Glutamatergic neuron (in vitro differentiated cells): ENCODE measurements at regions not wholly inside any gene's neighbourhood (a gene's known extent, or its start where the extent isn't known, plus 50 kb on each side); places are given as distances from the start of the nearest gene placed in this dataset.

ENCODE experiments used
- DNase-seq: peaks from one replicate; pipeline ENCODE4 v3.0.0; 2022
- H3K27ac Mint-ChIP-seq: one replicate; pipeline ENCODE4 v1.8.0; 2020; ENCODE audit warnings: mild to moderate bottlenecking, mixed read lengths, inconsistent platforms; ENCODE audit not compliant: unreplicated experiment
- H3K27me3 Mint-ChIP-seq: one replicate; pipeline ENCODE4 v1.8.0; 2020; ENCODE audit warnings: mild to moderate bottlenecking, moderate library complexity, mixed read lengths, inconsistent platforms; ENCODE audit not compliant: unreplicated experiment
- H3K36me3 Mint-ChIP-seq: one replicate; pipeline ENCODE4 v1.8.0; 2020; ENCODE audit warnings: mild to moderate bottlenecking, mixed read lengths, inconsistent platforms; ENCODE audit not compliant: unreplicated experiment
- H3K4me1 Mint-ChIP-seq: one replicate; pipeline ENCODE4 v1.8.0; 2020; ENCODE audit warnings: mild to moderate bottlenecking, low read depth, mixed read lengths, inconsistent platforms; ENCODE audit not compliant: unreplicated experiment
- H3K4me3 Mint-ChIP-seq: one replicate; pipeline ENCODE4 v1.8.0; 2020; ENCODE audit warnings: mild to moderate bottlenecking, mixed read lengths, inconsistent platforms; ENCODE audit not compliant: unreplicated experiment
- H3K9me3 Mint-ChIP-seq: one replicate; pipeline ENCODE4 v1.8.0; 2020; ENCODE audit warnings: mild to moderate bottlenecking, moderate library complexity, mixed read lengths, inconsistent platforms; ENCODE audit not compliant: unreplicated experiment
- TF ChIP-seq, protein P1 (sequence below): fragments of 200-600 bp; sonication (generic); IDR thresholded peaks from one replicate; pipeline ENCODE4 v1.5.0; 2021; ENCODE audit not compliant: partially characterized antibody, unreplicated experiment

DNA sequence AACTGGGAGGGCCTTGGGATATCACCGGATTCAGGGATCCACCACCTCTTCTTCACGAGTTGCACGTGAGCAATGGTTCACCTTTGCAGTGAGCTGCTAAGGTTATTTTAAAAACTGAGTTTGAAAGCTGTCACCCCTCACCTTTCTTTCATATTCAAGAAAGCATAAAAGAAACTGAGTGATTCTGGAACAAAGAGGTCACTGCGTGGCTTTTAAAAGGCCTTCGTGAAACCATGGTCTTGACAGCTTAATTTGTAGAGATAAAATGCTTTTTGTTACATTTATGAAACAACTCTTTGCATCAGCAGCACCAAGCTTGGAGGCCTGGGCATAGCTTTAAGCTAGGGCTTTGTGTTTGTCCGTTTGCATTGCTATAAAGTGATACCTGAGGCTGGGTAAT is 101.4 kb upstream of the NECTIN1 start:
- peaks cover 8% of the 10 kb centered on the region for H3K36me3 Mint-ChIP-seq
- TF ChIP-seq, protein P1, sequence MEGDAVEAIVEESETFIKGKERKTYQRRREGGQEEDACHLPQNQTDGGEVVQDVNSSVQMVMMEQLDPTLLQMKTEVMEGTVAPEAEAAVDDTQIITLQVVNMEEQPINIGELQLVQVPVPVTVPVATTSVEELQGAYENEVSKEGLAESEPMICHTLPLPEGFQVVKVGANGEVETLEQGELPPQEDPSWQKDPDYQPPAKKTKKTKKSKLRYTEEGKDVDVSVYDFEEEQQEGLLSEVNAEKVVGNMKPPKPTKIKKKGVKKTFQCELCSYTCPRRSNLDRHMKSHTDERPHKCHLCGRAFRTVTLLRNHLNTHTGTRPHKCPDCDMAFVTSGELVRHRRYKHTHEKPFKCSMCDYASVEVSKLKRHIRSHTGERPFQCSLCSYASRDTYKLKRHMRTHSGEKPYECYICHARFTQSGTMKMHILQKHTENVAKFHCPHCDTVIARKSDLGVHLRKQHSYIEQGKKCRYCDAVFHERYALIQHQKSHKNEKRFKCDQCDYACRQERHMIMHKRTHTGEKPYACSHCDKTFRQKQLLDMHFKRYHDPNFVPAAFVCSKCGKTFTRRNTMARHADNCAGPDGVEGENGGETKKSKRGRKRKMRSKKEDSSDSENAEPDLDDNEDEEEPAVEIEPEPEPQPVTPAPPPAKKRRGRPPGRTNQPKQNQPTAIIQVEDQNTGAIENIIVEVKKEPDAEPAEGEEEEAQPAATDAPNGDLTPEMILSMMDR: no peak
- no peak overlapping the region for H3K4me3 Mint-ChIP-seq

DNA sequence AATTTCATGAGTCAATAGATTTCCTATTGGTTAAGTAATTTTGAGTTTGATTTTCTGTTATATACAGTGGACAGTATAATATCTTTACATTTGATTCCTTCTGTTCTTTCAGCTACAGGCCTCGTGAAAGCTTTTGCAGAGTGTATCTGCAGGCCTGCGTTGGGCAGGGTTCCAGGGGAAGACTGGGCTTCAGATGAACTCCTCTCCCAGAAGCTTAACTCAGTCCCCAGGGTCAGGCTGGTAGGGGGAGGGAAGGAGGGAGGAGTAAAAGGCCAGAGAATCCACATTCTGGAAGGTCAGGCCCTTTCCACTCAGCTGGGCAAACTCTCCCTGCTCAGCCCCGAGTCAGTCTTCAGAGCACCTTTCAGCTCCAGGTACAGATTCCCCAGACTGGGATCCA is 100.4 kb upstream of the NECTIN1 start:
- peak; percentile 12 for DNase-seq
- no peak overlapping the region for H3K4me3 Mint-ChIP-seq
- peaks cover 2% of the 10 kb centered on the region for H3K9me3 Mint-ChIP-seq
- H3K4me1 Mint-ChIP-seq: peaks cover 5% of the 10 kb centered on the region
- peaks cover 4% of the 10 kb centered on the region for H3K27me3 Mint-ChIP-seq
- no peak overlapping the region for H3K27ac Mint-ChIP-seq
- TF ChIP-seq, protein P1: no peak
- H3K36me3 Mint-ChIP-seq: peaks cover 8% of the 10 kb centered on the region

More for the DNA sequence above, 101.4 kb upstream of the NECTIN1 start:
- Mint-ChIP-seq H3K4me1 (peaks cover 5% of the 10 kb centered on the region), H3K27ac (no peak overlapping the region), H3K9me3 (peaks cover 2% of the 10 kb centered on the region), H3K27me3 (peaks cover 4% of the 10 kb centered on the region)
- DNase-seq: peak; percentile 0

DNA sequence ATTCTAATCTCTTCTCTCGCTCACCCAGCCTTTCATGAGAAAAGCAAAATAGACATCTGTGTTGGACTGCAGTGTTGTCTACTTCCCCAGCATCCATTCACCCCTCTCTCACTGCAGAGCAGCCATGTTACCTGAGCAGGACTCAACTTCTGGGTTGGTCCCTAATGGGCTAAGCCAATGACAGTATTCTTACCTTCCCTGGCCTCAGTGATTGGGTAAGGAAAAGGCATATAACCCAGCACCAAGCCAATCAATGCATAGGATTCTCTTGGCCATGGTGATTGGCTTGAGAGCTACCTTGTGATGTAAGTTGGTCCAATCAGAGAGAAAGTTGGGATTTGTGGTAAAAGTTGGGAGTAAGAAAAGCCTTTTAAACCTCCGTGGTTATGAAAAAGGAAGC is 99.8 kb upstream of the NECTIN1 start:
- H3K9me3 Mint-ChIP-seq: peaks cover 2% of the 10 kb centered on the region
- TF ChIP-seq, protein P1: no peak
- H3K27ac Mint-ChIP-seq: no peak overlapping the region
- DNase-seq: no peak
- H3K4me1 Mint-ChIP-seq: peaks cover 5% of the 10 kb centered on the region
- H3K36me3 Mint-ChIP-seq: peaks cover 8% of the 10 kb centered on the region
- H3K4me3 Mint-ChIP-seq: no peak overlapping the region
- peaks cover 4% of the 10 kb centered on the region for H3K27me3 Mint-ChIP-seq

DNA sequence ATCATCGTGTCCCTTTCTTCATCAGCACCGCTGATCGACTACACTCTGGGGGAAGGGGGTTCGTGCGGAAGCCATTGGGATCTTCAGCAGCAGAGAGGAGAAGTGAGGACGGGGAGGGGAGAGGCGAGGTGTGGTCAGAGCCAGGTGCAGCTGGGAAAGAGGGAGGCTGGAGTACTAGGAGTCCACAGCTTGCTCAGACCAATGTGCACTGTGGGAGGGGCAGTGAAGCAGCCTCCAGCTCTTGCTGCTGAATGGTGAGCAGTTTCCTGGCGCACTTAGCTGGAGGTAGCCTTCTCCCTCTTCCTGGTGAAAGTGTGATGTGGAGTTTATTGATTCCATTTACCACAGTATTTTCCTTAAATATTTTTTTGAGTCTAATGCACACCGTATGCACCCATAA is 99.0 kb upstream of the NECTIN1 start:
- Mint-ChIP-seq H3K36me3 (peaks cover 8% of the 10 kb centered on the region), H3K27ac (no peak overlapping the region), H3K27me3 (peaks cover 4% of the 10 kb centered on the region), H3K4me3 (no peak overlapping the region), H3K4me1 (peaks cover 5% of the 10 kb centered on the region), H3K9me3 (peaks cover 2% of the 10 kb centered on the region)
- TF ChIP-seq, protein P1: no peak
- DNase-seq: peak; percentile 10

DNA sequence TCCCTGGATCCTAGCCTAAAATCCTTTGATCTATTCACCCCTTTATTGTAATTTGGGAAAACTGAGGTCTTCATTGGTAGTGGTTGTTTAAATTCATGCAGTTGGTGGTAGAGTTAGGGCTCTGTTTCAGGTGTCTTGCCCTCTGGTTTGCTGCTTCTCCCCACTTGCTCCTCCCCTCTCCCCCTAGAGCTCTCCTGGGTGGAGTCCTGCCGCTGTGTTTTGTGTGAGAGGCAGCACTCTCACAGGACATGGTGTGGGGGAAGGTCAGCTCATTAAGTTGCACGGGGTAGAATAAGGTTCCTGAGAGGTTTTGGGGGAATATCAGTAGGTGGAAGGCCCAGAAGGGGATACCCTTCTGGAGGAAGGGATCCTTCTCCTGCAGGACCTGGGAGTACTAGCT is 98.1 kb upstream of the NECTIN1 start:
- DNase-seq: peak; percentile 1
- no peak overlapping the region for H3K4me3 Mint-ChIP-seq
- H3K36me3 Mint-ChIP-seq: peaks cover 8% of the 10 kb centered on the region
- H3K9me3 Mint-ChIP-seq: peaks cover 2% of the 10 kb centered on the region
- no peak overlapping the region for H3K27ac Mint-ChIP-seq
- H3K27me3 Mint-ChIP-seq: peaks cover 2% of the 10 kb centered on the region
- peaks cover 3% of the 10 kb centered on the region for H3K4me1 Mint-ChIP-seq
- TF ChIP-seq, protein P1: no peak
